AG10803 (cell line): ENCODE measurements at regions not wholly inside any gene's neighbourhood (a gene's known extent, or its start where the extent isn't known, plus 50 kb on each side); places are given as distances from the start of the nearest gene placed in this dataset.
A peak's percentile ranks its signal among the peaks of the same experiment; 100 is the strongest.

Experiments used
- DNase-seq: peaks from one replicate; pipeline ENCODE4 v3.0.0; 2010; ENCODE audit warnings: low read depth
- H3K4me3 ChIP-seq: 2 replicates; pipeline ENCODE4 v1.5.1; 2011; ENCODE audit warnings: mild to moderate bottlenecking, low read length, control low read depth
- TF ChIP-seq, protein P1 (sequence below): conservative IDR thresholded peaks from 2 replicates; pipeline ENCODE4 v1.5.1; 2011; ENCODE audit warnings: mild to moderate bottlenecking, low read length, control low read depth, inconsistent platforms

DNA sequence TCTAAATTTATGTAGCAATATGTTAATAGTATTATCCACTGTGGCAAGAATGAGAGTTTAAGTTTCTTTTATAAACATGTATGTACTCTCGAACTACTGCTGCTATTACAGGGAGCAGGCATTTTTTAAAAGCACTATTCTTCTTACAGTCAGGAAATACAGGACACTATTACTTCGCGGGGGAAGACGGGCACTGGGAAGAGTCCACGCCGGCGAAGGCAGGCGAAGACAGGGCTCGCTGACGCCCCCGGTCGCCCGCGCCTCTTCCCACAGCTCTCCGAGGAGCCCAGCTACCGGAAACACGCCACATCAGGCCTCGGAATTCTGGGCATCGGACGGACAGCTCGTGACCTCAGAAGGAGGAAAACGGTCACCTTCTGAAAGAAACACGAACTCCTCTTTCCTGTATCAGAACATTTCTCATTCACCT lies 90.2 kb downstream of the FAM161A start:
- peak overlapping the region; percentile 92 for H3K4me3 ChIP-seq
- DNase-seq, result peak; percentile 80
- TF ChIP-seq, protein P1, sequence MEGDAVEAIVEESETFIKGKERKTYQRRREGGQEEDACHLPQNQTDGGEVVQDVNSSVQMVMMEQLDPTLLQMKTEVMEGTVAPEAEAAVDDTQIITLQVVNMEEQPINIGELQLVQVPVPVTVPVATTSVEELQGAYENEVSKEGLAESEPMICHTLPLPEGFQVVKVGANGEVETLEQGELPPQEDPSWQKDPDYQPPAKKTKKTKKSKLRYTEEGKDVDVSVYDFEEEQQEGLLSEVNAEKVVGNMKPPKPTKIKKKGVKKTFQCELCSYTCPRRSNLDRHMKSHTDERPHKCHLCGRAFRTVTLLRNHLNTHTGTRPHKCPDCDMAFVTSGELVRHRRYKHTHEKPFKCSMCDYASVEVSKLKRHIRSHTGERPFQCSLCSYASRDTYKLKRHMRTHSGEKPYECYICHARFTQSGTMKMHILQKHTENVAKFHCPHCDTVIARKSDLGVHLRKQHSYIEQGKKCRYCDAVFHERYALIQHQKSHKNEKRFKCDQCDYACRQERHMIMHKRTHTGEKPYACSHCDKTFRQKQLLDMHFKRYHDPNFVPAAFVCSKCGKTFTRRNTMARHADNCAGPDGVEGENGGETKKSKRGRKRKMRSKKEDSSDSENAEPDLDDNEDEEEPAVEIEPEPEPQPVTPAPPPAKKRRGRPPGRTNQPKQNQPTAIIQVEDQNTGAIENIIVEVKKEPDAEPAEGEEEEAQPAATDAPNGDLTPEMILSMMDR, result peak; percentile 33

DNA sequence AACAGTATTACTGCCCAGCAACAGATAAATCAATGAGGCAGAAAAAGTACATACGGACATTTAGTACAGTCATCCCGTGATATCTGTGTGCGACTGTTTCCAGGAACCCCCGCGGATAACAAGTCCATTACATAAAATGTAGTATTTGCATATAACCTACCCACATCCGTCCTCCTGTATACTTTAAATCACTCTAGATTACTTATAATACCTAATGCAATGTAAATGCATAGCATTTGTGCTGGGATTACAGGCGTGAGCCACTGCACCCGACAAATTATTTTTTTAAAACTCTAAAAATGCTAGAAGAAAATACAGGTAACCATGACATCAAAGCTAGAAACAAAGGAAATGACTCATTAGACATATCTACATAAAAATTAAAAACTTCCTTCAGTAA lies 91.6 kb downstream of the FAM161A start:
- TF ChIP-seq, protein P1, result no peak
- DNase-seq, result no peak
- no peak overlapping the region for H3K4me3 ChIP-seq

DNA sequence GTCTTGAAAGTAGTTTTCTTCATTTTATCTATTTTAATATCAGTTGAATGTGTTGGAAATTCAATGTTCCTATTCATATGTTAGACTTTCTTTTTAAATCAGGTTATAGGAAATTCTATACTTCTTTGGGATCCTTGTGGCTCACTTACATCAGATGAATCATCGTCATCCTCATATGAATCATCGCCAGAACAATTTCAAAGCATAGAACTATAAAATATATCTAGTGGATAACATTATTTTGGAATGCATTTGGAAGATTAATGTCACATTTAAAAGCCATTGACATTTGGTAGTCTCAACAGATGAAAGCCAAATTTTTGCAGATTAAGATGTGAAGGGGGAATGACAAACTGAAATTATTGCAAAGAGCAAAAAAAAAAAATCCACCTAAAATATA lies 94.1 kb downstream of the FAM161A start:
- peak; percentile 57 for DNase-seq
- TF ChIP-seq, protein P1, result no peak
- H3K4me3 ChIP-seq, result no peak overlapping the region

DNA sequence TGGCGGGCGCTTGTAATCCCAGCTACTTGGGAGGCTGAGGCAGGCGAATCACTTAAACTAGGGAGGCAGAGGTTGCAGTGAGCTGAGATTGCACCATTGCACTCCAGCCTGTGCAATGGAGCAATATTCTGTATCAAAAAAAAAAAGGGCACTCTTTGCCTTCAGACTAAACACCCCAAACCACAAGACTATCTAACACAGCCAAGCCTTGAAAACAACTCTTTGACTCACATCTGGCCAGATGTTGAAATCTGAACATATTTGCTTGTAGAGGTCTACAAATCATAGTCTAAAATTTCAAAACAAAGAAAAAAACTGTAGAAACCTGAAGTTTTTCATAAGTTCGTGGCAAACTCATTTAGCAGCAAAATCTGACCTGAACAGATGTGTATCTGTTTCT lies 94.9 kb downstream of the FAM161A start:
- DNase-seq, result peak; percentile 97
- TF ChIP-seq, protein P1, result no peak
- H3K4me3 ChIP-seq, result no peak overlapping the region

DNA sequence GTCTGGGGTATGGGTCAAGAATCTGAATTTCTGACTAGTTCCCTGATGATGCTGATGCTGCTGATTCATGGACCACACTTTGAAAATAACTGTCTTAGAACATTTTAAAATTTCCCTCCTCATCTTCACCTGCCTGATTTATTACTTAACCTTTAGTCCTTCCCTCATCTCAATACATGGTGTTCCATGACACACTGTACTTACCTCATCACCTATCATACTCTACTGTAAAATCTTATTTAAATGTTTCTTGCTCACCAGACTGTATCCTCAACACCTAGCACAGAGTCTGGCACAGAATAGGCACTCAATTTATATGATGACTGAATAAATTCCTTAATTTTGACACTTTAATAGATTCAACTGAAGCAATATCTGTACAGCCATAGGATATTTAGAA lies 95.7 kb downstream of the FAM161A start:
- DNase-seq, result no peak
- H3K4me3 ChIP-seq, result no peak overlapping the region
- TF ChIP-seq, protein P1, result no peak

DNA sequence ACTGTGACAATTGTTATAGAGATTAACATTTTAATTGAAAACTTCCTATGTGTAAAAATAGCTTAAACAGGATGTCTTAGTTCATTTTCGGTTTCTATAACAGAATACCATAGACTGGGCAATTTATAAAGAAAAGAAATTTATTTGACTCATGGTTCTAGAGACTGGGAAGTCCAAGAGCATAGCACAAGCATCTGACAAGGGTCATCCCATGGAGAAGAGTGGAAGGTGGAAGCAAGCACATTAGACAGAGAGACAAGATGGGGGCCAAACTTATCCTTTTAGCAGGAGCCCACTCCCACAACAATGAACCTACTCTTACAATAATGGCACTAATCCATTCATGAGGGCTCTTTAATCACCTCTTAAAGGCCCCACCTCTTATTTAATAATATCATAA lies 100.3 kb downstream of the FAM161A start:
- TF ChIP-seq, protein P1, result no peak
- DNase-seq, result no peak
- no peak overlapping the region for H3K4me3 ChIP-seq

DNA sequence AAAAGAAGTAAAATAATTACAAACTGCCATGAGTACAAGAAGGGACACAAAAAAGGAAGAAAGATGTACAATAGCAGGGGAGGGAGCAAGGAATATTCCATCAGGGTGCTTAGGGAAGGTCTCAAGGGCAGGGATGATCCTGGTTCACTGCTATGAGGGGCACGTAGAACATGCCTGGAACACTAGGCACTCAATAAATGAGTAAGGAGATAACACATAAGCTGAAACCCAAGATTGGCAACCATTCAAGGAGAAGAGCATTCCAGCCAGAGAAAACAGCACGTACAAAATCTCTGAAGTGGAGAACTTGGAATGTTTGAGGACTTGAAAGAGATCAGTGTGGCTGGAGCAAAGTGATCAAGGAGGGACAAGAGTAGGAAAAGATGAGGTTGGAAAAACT lies 103.2 kb downstream of the FAM161A start:
- no peak overlapping the region for H3K4me3 ChIP-seq
- DNase-seq, result peak; percentile 61
- TF ChIP-seq, protein P1, result no peak
